ENCODE measurements at regions not wholly inside any gene's neighbourhood (a gene's known extent, or its start where the extent isn't known, plus 50 kb on each side); places are given as distances from the start of the nearest gene placed in this dataset.

GRCh38 chr1:81574408-81574807, 226.3 kb upstream of the ADGRL2 start:
- no peak for TF ChIP-seq REST (IDR thresholded peaks at IDR 0.05; ENCODE audit: insufficient read depth in 1 of 2, low read depth in 2 of 2, low read length in 1 of 2)
- no peak for TF ChIP-seq CTCF (IDR thresholded peaks at IDR 0.05)
- no peak for TF ChIP-seq POLR2AphosphoS5 (IDR thresholded peaks at IDR 0.05; ENCODE audit: low read depth, low read length)
- TF ChIP-seq SIN3A (IDR thresholded peaks at IDR 0.05; ENCODE audit: borderline replicate concordance, insufficient read depth, low read depth, low read length) = no peak
- TF ChIP-seq TCF7L2 (IDR thresholded peaks at IDR 0.05; ENCODE audit: low read depth, low read length) = no peak

Data from Panc1 (cell line).